ENCODE measurements at regions not wholly inside any gene's neighbourhood (a gene's known extent, or its start where the extent isn't known, plus 50 kb on each side); places are given as distances from the start of the nearest gene placed in this dataset.

DNA sequence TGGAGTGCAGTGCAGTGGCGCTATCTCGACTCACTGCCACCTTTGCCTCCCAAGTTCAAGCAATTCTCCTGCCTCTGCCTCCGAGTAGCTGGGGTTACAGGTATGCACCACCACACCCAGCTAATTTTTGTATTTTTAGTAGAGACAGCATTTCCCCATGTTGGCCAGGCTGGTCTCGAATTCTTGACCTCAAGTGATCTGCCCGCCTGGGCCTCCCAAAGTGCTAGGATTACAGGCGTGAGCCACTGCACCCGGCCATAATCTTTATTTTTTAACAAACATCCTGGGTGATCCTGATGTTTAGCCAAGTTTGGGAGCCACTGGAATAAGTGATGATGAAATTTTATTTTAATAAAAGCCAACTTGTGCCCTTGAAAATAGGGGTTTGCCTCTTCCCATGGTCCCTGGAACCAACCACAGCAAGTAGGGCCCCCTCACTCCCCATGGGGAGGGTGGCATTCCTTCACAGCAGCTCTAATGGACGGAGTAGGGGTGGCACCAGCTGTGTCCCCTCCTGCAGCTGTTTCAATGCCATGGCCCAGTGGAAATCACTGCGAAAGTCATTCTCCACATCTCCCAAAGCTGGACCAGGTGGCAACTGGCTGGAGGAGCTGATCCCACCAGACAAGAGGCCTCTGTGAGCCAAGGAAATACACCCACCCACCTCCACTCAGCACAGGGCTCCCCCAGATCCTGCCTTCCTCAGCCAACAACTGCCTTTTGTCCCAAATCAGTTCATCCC lies 194.8 kb downstream of the ZFP36L2 start:
- TF ChIP-seq, protein P1, sequence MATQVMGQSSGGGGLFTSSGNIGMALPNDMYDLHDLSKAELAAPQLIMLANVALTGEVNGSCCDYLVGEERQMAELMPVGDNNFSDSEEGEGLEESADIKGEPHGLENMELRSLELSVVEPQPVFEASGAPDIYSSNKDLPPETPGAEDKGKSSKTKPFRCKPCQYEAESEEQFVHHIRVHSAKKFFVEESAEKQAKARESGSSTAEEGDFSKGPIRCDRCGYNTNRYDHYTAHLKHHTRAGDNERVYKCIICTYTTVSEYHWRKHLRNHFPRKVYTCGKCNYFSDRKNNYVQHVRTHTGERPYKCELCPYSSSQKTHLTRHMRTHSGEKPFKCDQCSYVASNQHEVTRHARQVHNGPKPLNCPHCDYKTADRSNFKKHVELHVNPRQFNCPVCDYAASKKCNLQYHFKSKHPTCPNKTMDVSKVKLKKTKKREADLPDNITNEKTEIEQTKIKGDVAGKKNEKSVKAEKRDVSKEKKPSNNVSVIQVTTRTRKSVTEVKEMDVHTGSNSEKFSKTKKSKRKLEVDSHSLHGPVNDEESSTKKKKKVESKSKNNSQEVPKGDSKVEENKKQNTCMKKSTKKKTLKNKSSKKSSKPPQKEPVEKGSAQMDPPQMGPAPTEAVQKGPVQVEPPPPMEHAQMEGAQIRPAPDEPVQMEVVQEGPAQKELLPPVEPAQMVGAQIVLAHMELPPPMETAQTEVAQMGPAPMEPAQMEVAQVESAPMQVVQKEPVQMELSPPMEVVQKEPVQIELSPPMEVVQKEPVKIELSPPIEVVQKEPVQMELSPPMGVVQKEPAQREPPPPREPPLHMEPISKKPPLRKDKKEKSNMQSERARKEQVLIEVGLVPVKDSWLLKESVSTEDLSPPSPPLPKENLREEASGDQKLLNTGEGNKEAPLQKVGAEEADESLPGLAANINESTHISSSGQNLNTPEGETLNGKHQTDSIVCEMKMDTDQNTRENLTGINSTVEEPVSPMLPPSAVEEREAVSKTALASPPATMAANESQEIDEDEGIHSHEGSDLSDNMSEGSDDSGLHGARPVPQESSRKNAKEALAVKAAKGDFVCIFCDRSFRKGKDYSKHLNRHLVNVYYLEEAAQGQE (IDR thresholded peaks at IDR 0.05; ENCODE audit: insufficient read depth in 1 of 2, low read depth in 2 of 2, low read length in 2 of 2): no peak
- no peak for TF ChIP-seq FOXP2 (optimal IDR thresholded peaks at IDR 0.05; ENCODE audit: borderline replicate concordance, extremely low read depth, extremely low read length, insufficient read depth)
- TF ChIP-seq TAF1 (IDR thresholded peaks at IDR 0.05; ENCODE audit: borderline replicate concordance, insufficient read depth, low read length): no peak
- no peak for TF ChIP-seq POLR2AphosphoS5 (IDR thresholded peaks at IDR 0.05; ENCODE audit: low read depth, low read length)
- TF ChIP-seq SIN3A (IDR thresholded peaks at IDR 0.05; ENCODE audit: borderline replicate concordance, insufficient read depth, low read length): no peak

DNA sequence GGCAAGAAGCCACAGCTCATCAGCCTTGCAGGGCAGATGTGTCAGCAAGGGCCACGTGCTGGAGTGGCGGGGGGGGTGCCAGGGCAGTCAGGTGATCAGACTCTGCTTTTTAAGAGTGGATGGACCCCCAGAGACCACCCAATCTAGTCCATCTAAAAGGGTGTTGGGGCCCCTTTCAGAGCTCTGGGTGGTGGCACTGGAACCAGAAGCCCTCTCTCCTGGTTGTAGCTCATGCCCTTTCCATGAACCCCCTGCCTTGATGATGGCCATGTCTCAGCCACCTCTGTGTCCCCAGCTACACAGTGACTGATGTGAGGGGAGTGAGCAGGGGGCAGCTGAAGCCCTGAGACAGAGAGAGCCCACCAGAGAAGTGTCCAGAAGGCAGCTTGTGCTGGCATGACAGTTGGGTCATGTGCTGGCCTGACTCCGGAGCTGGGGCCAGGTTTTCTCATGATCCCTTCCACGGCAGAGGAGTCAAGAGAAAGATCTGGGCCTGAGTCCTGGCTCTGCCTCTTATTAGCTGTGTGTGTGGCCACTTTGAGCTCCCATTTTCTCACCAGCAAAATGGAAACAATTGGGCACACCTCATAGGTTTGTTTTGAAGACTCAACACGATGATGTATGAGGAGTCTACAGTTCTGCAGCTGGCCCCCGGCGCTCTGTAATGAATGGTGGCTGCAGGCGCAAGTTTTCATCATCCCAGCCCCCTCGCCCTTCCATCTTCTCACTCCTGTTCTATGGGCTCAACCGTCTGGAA lies 195.7 kb downstream of the ZFP36L2 start:
- TF ChIP-seq TAF1 (IDR thresholded peaks at IDR 0.05; ENCODE audit: borderline replicate concordance, insufficient read depth, low read length) (no peak), POLR2AphosphoS5 (IDR thresholded peaks at IDR 0.05; ENCODE audit: low read depth, low read length) (no peak), SIN3A (IDR thresholded peaks at IDR 0.05; ENCODE audit: borderline replicate concordance, insufficient read depth, low read length) (no peak), FOXP2 (optimal IDR thresholded peaks at IDR 0.05; ENCODE audit: borderline replicate concordance, extremely low read depth, extremely low read length, insufficient read depth) (no peak)
- TF ChIP-seq, protein P1 (IDR thresholded peaks at IDR 0.05; ENCODE audit: insufficient read depth in 1 of 2, low read depth in 2 of 2, low read length in 2 of 2): no peak

DNA sequence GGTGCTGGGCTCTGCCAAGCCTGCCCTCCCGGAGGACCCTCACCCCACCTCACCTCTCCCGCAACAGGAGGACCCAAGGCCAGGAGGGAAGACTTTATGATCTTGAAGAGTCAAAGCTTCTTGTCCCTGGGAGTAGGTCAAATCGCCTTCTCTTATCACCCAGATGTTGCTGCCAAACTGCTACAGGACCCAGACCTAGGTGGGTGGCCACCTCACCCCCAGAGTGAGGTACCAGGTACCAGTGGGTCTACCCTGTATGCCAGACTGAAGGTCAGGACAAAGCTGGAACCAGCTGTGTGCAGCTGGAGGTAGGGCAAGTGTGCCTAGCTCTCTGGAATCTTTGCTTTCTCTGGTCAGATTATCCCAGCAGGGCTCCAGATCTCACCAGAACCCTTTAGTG lies 197.2 kb downstream of the ZFP36L2 start:
- TF ChIP-seq POLR2AphosphoS5 (IDR thresholded peaks at IDR 0.05; ENCODE audit: low read depth, low read length): no peak
- no peak for TF ChIP-seq SIN3A (IDR thresholded peaks at IDR 0.05; ENCODE audit: borderline replicate concordance, insufficient read depth, low read length)
- TF ChIP-seq, protein P1 (IDR thresholded peaks at IDR 0.05; ENCODE audit: insufficient read depth in 1 of 2, low read depth in 2 of 2, low read length in 2 of 2): no peak
- no peak for TF ChIP-seq TAF1 (IDR thresholded peaks at IDR 0.05; ENCODE audit: borderline replicate concordance, insufficient read depth, low read length)
- TF ChIP-seq FOXP2 (optimal IDR thresholded peaks at IDR 0.05; ENCODE audit: borderline replicate concordance, extremely low read depth, extremely low read length, insufficient read depth): no peak

DNA sequence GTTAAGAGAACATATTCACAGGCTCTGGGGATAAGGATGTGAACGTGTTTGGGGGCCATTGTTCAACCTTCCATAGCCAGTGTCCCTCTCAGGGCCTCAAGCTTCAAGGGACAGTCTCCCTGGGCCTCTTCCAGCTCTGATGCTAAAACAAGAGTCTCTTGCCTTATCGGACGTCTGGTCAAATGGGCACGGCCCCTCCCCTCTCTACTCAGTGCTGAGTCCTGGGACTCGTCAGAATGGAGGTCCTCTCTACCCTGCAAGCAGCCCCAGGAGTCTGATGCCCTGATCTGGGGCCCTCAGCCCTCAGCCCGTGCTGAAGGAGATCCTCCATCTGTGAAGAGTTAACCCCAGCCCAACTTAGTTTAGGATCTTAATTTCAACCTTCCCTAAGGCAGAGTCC lies 198.2 kb downstream of the ZFP36L2 start:
- no peak for TF ChIP-seq SIN3A (IDR thresholded peaks at IDR 0.05; ENCODE audit: borderline replicate concordance, insufficient read depth, low read length)
- TF ChIP-seq, protein P1 (IDR thresholded peaks at IDR 0.05; ENCODE audit: insufficient read depth in 1 of 2, low read depth in 2 of 2, low read length in 2 of 2): no peak
- TF ChIP-seq FOXP2 (optimal IDR thresholded peaks at IDR 0.05; ENCODE audit: borderline replicate concordance, extremely low read depth, extremely low read length, insufficient read depth): no peak
- TF ChIP-seq POLR2AphosphoS5 (IDR thresholded peaks at IDR 0.05; ENCODE audit: low read depth, low read length): no peak
- no peak for TF ChIP-seq TAF1 (IDR thresholded peaks at IDR 0.05; ENCODE audit: borderline replicate concordance, insufficient read depth, low read length)

Data from PFSK-1 (cell line).